Esophagus muscularis mucosa (tissue), 4 donors: ENCODE measurements at regions not wholly inside any gene's neighbourhood (a gene's known extent, or its start where the extent isn't known, plus 50 kb on each side); places are given as distances from the start of the nearest gene placed in this dataset.

Experiments
- DNase-seq: peaks from one replicate; pipeline ENCODE4 v3.0.0-alpha.2; 2017; ENCODE audit errors: extremely low spot score
- H3K27ac ChIP-seq, 4 donors: fragments of 200-600 bp; sonication (generic); replicated peaks in 1 of 4; 1 replicate in 3 of 4; 2 replicates in 1 of 4; pipeline ENCODE4 v1.5.1; 2016 to 2019; ENCODE audit warnings: mild to moderate bottlenecking in 1 of 4
- H3K27me3 ChIP-seq, 4 donors: fragments of 200-600 bp; sonication (generic); one replicate each; pipeline versions ENCODE4 v1.5.1 to v1.6.0; 2016 to 2019
- H3K36me3 ChIP-seq, 4 donors: fragments of 200-600 bp; sonication (generic); one replicate each; pipeline ENCODE4 v1.5.1; 2016 to 2019
- H3K4me1 ChIP-seq, 4 donors: fragments of 200-600 bp; sonication (generic); one replicate each; pipeline ENCODE4 v1.5.1; 2016 to 2019
- H3K4me3 ChIP-seq, 4 donors: fragments of 200-600 bp; sonication (generic); 1 replicate in 2 of 4; 2 replicates in 2 of 4; pipeline ENCODE4 v1.5.1; 2016 to 2019; ENCODE audit warnings: mild to moderate bottlenecking in 4 of 4, moderate library complexity in 1 of 4
- H3K9me3 ChIP-seq, 4 donors: fragments of 200-600 bp; sonication (generic); 1 replicate in 3 of 4; 2 replicates in 1 of 4; pipeline ENCODE4 v1.5.1; 2016 to 2019
- EP300 ChIP-seq: sonication (generic); formaldehyde crosslinking; IDR thresholded peaks from one replicate; pipeline ENCODE4 v1.6.1; 2017; ENCODE audit warnings: antibody characterized with exemption
- POLR2A ChIP-seq: fragments of 450-650 bp; IDR thresholded peaks from one replicate; pipeline ENCODE4 v1.6.1; 2017; ENCODE audit warnings: antibody characterized with exemption, moderate library complexity, mild to moderate bottlenecking, low read depth
- POLR2AphosphoS5 ChIP-seq, 2 donors: sonication (generic); formaldehyde crosslinking; IDR thresholded peaks; one replicate each; pipeline ENCODE4 v1.6.1; 2017; ENCODE audit warnings: antibody characterized with exemption in 2 of 2
- WGBS: methylation state at CpG from one replicate; pipeline ENCODE4 v1.1.5; 2018; 5-methylcytosine and 5-hydroxymethylcytosine counted together
- intact Hi-C: fragments of 100-400 bp; cut with DNase I; formaldehyde crosslinking; loops from one replicate; pipeline ENCODE4 v1.15.1; 2023
- TF ChIP-seq, protein P1 (sequence below), 3 experiments: fragments of 200-600 bp in 2 of 3; fragments of 450-650 bp in 1 of 3; sonication (generic) in 2 of 3; IDR thresholded peaks; one replicate each; pipeline ENCODE4 v1.5.1; 2017 to 2019; ENCODE audit warnings: antibody characterized with exemption in 3 of 3, mild to moderate bottlenecking in 2 of 3, moderate library complexity in 1 of 3

DNA sequence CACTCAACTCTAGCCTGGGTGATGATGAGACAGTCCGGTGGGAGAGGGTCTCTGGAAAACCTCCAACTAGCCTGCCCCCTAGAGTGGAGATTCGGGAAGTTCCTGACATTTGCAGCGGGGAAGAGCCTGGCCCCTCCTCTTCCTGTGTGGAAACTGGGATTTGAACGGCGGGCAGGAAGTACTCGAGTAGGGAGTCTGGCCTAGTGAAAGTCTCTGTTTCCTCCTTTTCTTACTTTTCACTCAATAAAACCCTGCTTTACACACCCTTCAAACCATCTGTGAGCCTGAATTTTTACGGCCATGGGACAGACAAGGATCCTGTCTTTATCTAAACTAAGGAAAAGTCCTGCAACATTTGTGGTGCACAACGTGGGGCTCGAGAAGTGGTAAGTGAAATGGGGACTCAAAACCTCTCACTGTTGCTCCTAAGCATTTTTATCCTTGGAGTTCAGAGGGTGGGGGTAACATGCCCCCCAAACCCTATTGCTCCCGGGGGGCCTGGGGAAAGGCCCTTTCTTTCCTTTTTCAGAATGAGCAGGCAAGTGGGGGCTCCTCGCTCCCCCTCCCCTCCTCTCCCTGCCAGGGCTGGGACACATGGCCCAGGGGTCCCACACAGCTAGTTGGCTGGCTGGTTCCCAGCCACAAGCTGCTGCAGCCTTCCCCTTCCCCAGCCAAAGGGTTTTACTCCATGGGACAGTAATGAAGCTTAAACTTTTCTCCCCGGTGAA lies 224.7 kb upstream of the GBE1 start:
- intact Hi-C loops, result no loop called here
- TF ChIP-seq POLR2A (no peak), POLR2AphosphoS5 (IDR thresholded peaks at IDR 0.05) (no peak), EP300 (no peak)
- TF ChIP-seq, protein P1, sequence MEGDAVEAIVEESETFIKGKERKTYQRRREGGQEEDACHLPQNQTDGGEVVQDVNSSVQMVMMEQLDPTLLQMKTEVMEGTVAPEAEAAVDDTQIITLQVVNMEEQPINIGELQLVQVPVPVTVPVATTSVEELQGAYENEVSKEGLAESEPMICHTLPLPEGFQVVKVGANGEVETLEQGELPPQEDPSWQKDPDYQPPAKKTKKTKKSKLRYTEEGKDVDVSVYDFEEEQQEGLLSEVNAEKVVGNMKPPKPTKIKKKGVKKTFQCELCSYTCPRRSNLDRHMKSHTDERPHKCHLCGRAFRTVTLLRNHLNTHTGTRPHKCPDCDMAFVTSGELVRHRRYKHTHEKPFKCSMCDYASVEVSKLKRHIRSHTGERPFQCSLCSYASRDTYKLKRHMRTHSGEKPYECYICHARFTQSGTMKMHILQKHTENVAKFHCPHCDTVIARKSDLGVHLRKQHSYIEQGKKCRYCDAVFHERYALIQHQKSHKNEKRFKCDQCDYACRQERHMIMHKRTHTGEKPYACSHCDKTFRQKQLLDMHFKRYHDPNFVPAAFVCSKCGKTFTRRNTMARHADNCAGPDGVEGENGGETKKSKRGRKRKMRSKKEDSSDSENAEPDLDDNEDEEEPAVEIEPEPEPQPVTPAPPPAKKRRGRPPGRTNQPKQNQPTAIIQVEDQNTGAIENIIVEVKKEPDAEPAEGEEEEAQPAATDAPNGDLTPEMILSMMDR (IDR thresholded peaks at IDR 0.05), result no peak
- WGBS, result 85% methylated on average over 12 of the region's 12 CpGs

GRCh38 chr3:81983382-81983781 lies 221.9 kb upstream of the GBE1 start:
- intact Hi-C loops, result no loop called here
- Histone ChIP-seq H3K36me3 (no peaks in the 10 kb centered on the region), H3K4me1 (no peaks in the 10 kb centered on the region), H3K27me3 (peaks cover 0 to 4% (median 0%) of the 10 kb centered on the region in 4 donors), H3K27ac (no peak overlapping the region), H3K4me3 (no peak overlapping the region), H3K9me3 (no peaks in the 10 kb centered on the region)
- no peak for DNase-seq
- WGBS, result 56% methylated on average over 1 of the region's 1 CpG
- TF ChIP-seq POLR2AphosphoS5 (IDR thresholded peaks at IDR 0.05), result no peak
- no peak for TF ChIP-seq EP300
- TF ChIP-seq POLR2A, result no peak

More for the DNA sequence above, 224.7 kb upstream of the GBE1 start:
- DNase-seq, result no peak
- H3K9me3 ChIP-seq, result no peaks in the 10 kb centered on the region
- no peaks in the 10 kb centered on the region for H3K27me3 ChIP-seq
- no peak overlapping the region for H3K4me3 ChIP-seq
- no peaks in the 10 kb centered on the region for H3K4me1 ChIP-seq
- no peak overlapping the region for H3K27ac ChIP-seq
- H3K36me3 ChIP-seq, result no peaks in the 10 kb centered on the region

- Histone ChIP-seq H3K4me1 (no peaks in the 10 kb centered on the region), H3K9me3 (no peaks in the 10 kb centered on the region), H3K27ac (no peak overlapping the region), H3K36me3 (no peaks in the 10 kb centered on the region), H3K4me3 (no peak overlapping the region), H3K27me3 (peaks cover 0 to 4% (median 0%) of the 10 kb centered on the region in 4 donors)
- intact Hi-C loops, result no loop called here
- DNase-seq, result no peak
- 67% methylated on average over 10 of the region's 10 CpGs for WGBS
- TF ChIP-seq, protein P1 (IDR thresholded peaks at IDR 0.05), result no peak
- TF ChIP-seq POLR2A (no peak), EP300 (no peak), POLR2AphosphoS5 (IDR thresholded peaks at IDR 0.05) (no peak)
Observed at GRCh38 chr3:81980596-81981494, 219.4 kb upstream of the GBE1 start.

DNA sequence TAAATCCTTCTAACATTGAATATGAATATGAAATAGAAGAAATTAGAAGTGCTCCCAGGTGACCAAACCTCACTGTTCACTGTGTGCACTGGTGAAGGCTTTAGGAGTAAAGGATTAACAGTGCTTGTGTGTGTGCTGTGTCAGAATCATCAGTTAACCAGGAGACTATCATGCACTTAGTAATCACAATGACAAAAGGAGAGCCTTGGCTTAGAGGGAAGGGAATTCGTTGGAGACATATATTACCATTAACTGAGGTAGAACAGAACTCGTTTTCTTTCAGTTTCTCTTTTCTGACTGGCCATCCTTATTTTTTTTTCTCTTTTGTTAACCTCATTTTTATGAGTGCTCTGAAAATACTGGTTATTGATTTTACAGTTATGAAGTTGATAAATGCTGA lies 213.3 kb upstream of the GBE1 start:
- Histone ChIP-seq H3K4me1 (no peaks in the 10 kb centered on the region), H3K27ac (no peak overlapping the region), H3K4me3 (no peak overlapping the region), H3K27me3 (no peaks in the 10 kb centered on the region), H3K36me3 (no peaks in the 10 kb centered on the region), H3K9me3 (peaks cover 0 to 2% (median 0%) of the 10 kb centered on the region in 4 donors)
- intact Hi-C loops, result no loop called here
- no peak for DNase-seq
- TF ChIP-seq POLR2AphosphoS5 (IDR thresholded peaks at IDR 0.05), result no peak
- no peak for TF ChIP-seq POLR2A
- TF ChIP-seq, protein P1 (IDR thresholded peaks at IDR 0.05), result no peak
- no peak for TF ChIP-seq EP300
- WGBS, result 54% methylated on average over 2 of the region's 2 CpGs

GRCh38 chr3:81968658-81969057 lies 207.2 kb upstream of the GBE1 start:
- Histone ChIP-seq H3K4me3 (no peak overlapping the region), H3K9me3 (peaks cover 0 to 2% (median 0%) of the 10 kb centered on the region in 4 donors), H3K4me1 (no peaks in the 10 kb centered on the region), H3K27me3 (no peaks in the 10 kb centered on the region), H3K27ac (no peak overlapping the region), H3K36me3 (no peaks in the 10 kb centered on the region)
- WGBS, result 76% methylated on average over 4 of the region's 4 CpGs
- TF ChIP-seq, protein P1 (IDR thresholded peaks at IDR 0.05), result no peak
- no peak for TF ChIP-seq EP300
- no peak for TF ChIP-seq POLR2AphosphoS5 (IDR thresholded peaks at IDR 0.05)
- TF ChIP-seq POLR2A, result no peak
- DNase-seq, result no peak
- intact Hi-C loops, result no loop called here
